K562 (cell line): ENCODE measurements at regions not wholly inside any gene's neighbourhood (a gene's known extent, or its start where the extent isn't known, plus 50 kb on each side); places are given as distances from the start of the nearest gene placed in this dataset.

Experiments
- ATF3 ChIP-seq, 2 experiments: fragments of 450-650 bp in 1 of 2; sonication (generic) in 1 of 2; formaldehyde crosslinking in 1 of 2; IDR thresholded peaks in 1 of 2; conservative IDR thresholded peaks in 1 of 2; 2 replicates each; pipeline versions ENCODE4 v1.6.1 to v1.8.1; 2016 to 2023; ENCODE audit warnings: mild to moderate bottlenecking in 2 of 2, moderate library complexity in 2 of 2, inconsistent platforms in 1 of 2, missing genetic modification reagents in 1 of 2
- CCAR2 ChIP-seq: fragments of 200-400 bp; formaldehyde crosslinking; IDR thresholded peaks from 2 replicates; pipeline ENCODE4 v1.6.1; 2017; ENCODE audit warnings: mild to moderate bottlenecking, low read depth, low read length
- CHD4 ChIP-seq: fragments of 200-600 bp; sonication (generic); IDR thresholded peaks from 3 replicates; pipeline ENCODE4 v1.6.1; 2012; ENCODE audit warnings: low read depth, mild to moderate bottlenecking, mixed read lengths, low read length, inconsistent platforms; ENCODE audit not compliant: insufficient read depth, insufficient replicate concordance, poor library complexity, severe bottlenecking
- HMGN3 ChIP-seq: IDR thresholded peaks from 2 replicates; pipeline ENCODE4 v1.6.1; 2011; ENCODE audit warnings: borderline replicate concordance, low read depth, mild to moderate bottlenecking, mixed read lengths, low read length; ENCODE audit not compliant: insufficient read length; ENCODE audit errors: extremely low read depth
- MAFK ChIP-seq: IDR thresholded peaks from 2 replicates; pipeline ENCODE4 v1.6.1; 2011; ENCODE audit warnings: low read length, improper control_type of control experiment
- RFX5 ChIP-seq: IDR thresholded peaks from 2 replicates; pipeline ENCODE4 v1.6.1; 2011; ENCODE audit warnings: low read depth, mild to moderate bottlenecking, improper control_type of control experiment, low read length

GRCh38 chr1:228684607-228685006, 50.7 kb upstream of the RHOU start:
- no peak for TF ChIP-seq CHD4
- no peak for TF ChIP-seq CCAR2
- TF ChIP-seq RFX5 = no peak
- no peak for TF ChIP-seq ATF3 (IDR thresholded peaks at IDR 0.05)
- TF ChIP-seq ATF3 (CRISPR knock-in tag; conservative IDR thresholded peaks at IDR 0.05) = no peak
- no peak for TF ChIP-seq HMGN3
- no peak for TF ChIP-seq MAFK
